ENCODE measurements at regions not wholly inside any gene's neighbourhood (a gene's known extent, or its start where the extent isn't known, plus 50 kb on each side); places are given as distances from the start of the nearest gene placed in this dataset.

DNA sequence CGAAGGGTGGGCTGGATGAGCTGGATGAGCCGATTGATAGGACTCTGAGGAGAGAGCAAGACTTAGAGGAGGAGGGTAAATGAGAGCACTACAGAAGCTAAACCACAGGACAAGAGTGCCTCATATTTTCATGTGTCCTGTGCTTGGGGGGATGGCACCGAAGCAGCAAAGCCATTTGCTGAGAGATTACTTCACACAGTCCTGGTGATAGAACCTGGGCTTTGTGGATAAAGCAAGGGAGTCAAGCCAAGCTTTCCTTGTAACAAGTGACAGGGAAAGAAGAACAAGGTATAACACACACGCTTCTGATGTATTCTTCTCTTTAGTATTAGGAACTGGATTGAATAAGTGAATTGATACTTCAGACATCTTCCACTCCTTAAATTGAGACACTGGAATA is 253.7 kb downstream of the ANKRD7 start:
- ChIA-PET POLR2A (no interaction called here), CTCF (no interaction called here)
- H3K4me3 ChIP-seq (ENCODE audit: low read depth, low read length): no peak overlapping the region
- TF ChIP-seq, protein P1, sequence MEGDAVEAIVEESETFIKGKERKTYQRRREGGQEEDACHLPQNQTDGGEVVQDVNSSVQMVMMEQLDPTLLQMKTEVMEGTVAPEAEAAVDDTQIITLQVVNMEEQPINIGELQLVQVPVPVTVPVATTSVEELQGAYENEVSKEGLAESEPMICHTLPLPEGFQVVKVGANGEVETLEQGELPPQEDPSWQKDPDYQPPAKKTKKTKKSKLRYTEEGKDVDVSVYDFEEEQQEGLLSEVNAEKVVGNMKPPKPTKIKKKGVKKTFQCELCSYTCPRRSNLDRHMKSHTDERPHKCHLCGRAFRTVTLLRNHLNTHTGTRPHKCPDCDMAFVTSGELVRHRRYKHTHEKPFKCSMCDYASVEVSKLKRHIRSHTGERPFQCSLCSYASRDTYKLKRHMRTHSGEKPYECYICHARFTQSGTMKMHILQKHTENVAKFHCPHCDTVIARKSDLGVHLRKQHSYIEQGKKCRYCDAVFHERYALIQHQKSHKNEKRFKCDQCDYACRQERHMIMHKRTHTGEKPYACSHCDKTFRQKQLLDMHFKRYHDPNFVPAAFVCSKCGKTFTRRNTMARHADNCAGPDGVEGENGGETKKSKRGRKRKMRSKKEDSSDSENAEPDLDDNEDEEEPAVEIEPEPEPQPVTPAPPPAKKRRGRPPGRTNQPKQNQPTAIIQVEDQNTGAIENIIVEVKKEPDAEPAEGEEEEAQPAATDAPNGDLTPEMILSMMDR (IDR thresholded peaks at IDR 0.05; ENCODE audit: low read depth, low read length): no peak
- DNase-seq (ENCODE audit: low read depth, low spot score): no peak
- no peaks in the 10 kb centered on the region for H3K27me3 ChIP-seq (ENCODE audit: control insufficient read depth, insufficient read depth, low read length)
- no peak overlapping the region for H3K27ac ChIP-seq (ENCODE audit: low read depth, low read length)
- H3K9me3 ChIP-seq (ENCODE audit: control insufficient read depth, insufficient read depth, low read length): peaks cover 4% of the 10 kb centered on the region; the same call in 1 of the 2 replicates

DNA sequence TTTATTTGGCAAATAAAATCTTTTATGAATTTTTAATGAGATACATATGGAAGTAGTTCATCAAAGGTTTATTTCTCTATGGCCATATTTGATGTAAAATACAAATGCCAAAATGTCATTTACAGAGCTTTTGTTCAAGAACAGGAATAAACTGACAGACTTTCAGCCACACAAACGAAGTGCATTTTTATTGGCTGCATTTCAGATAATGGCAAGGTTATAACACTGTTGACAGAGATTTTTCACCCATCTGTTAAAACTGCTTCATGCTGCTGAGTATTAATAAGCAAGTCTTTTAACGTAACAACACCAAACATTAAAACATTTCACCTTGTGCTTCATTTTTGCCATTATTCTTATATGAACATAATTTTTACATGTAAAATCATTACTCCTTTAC is 254.4 kb downstream of the ANKRD7 start:
- peaks cover 4% of the 10 kb centered on the region; the same call in 1 of the 2 replicates for H3K9me3 ChIP-seq (ENCODE audit: control insufficient read depth, insufficient read depth, low read length)
- no peak overlapping the region for H3K4me3 ChIP-seq (ENCODE audit: low read depth, low read length)
- TF ChIP-seq, protein P1 (IDR thresholded peaks at IDR 0.05; ENCODE audit: low read depth, low read length): no peak
- no peaks in the 10 kb centered on the region for H3K27me3 ChIP-seq (ENCODE audit: control insufficient read depth, insufficient read depth, low read length)
- no peak for DNase-seq (ENCODE audit: low read depth, low spot score)
- no peak overlapping the region for H3K27ac ChIP-seq (ENCODE audit: low read depth, low read length)
- POLR2A ChIA-PET: no interaction called here
- CTCF ChIA-PET: no interaction called here

DNA sequence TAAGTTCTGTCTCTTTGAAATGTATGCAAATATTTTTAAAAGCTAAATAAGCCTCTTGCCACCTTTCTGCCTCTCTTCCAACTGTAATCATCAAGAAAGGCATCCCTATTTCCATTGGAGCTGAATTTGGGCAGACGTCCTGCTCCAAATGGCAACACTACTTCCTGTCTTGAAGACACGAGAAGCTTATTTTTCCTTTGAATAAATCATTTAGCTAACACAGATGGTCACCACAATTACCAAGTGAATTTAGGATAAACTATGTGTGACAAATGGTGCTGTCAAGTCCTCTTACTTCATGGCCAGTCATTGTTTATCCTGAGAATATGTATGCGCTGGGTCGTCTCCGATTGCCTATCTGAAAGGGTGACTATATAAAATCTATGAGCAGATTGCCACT is 268.0 kb downstream of the ANKRD7 start:
- no peak for DNase-seq (ENCODE audit: low read depth, low spot score)
- CTCF ChIA-PET: no interaction called here
- Histone ChIP-seq H3K27ac (ENCODE audit: low read depth, low read length) (no peak overlapping the region), H3K9me3 (ENCODE audit: control insufficient read depth, insufficient read depth, low read length) (no peaks in the 10 kb centered on the region), H3K27me3 (ENCODE audit: control insufficient read depth, insufficient read depth, low read length) (no peaks in the 10 kb centered on the region), H3K4me3 (ENCODE audit: low read depth, low read length) (no peak overlapping the region)
- TF ChIP-seq, protein P1 (IDR thresholded peaks at IDR 0.05; ENCODE audit: low read depth, low read length): no peak
- POLR2A ChIA-PET: no interaction called here

DNA sequence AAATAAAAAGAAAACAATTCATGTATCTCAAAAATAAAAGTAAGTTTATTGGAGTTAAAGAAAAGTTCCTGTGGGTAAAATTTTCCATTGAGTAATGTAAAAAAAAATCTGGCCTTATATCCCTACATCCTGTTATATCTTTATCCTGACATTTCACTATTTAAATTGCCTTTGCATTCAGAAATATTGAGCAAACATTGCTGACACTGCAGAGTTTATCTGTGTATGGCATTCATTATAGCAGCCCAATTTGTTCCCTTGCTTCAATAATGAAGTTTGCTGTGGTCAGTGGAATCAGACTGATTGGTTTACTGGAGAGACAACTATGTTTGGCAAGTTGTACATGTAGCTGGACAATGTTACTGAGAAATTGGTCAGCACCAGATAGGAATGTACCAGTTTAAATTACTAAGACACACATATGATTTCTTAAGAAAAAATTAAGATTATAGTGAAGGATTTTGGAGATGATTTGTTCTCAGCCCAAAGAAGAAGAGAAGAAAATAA is 271.7 kb downstream of the ANKRD7 start:
- ChIA-PET CTCF (no interaction called here), POLR2A (no interaction called here)
- no peak for DNase-seq (ENCODE audit: low read depth, low spot score)
- no peak overlapping the region for H3K4me3 ChIP-seq (ENCODE audit: low read depth, low read length)
- H3K27me3 ChIP-seq (ENCODE audit: control insufficient read depth, insufficient read depth, low read length): no peaks in the 10 kb centered on the region
- no peaks in the 10 kb centered on the region for H3K9me3 ChIP-seq (ENCODE audit: control insufficient read depth, insufficient read depth, low read length)
- no peak overlapping the region for H3K27ac ChIP-seq (ENCODE audit: low read depth, low read length)
- TF ChIP-seq, protein P1 (IDR thresholded peaks at IDR 0.05; ENCODE audit: low read depth, low read length): no peak

DNA sequence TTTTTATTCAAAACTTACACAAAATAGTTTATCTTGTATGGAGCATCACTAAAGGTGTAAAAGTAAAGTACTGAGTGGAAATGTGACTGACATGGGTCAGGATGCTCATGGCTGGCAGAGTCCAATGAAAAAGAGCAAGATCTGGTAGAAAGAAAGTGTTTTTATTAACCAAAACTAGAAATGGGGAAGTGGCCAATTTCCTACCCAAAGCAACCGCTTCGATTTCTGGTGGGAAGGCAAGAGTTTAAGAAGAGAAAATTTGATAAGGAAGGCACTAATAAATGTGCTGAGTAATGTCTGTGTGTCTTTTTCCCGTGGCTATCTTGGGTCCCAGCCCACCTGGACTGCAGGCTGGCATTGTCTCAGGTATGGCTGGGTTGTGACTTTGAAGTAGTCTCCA is 277.7 kb downstream of the ANKRD7 start:
- no peak for DNase-seq (ENCODE audit: low read depth, low spot score)
- CTCF ChIA-PET: no interaction called here
- H3K27me3 ChIP-seq (ENCODE audit: control insufficient read depth, insufficient read depth, low read length): no peaks in the 10 kb centered on the region
- H3K4me3 ChIP-seq (ENCODE audit: low read depth, low read length): no peak overlapping the region
- POLR2A ChIA-PET: no interaction called here
- TF ChIP-seq, protein P1 (IDR thresholded peaks at IDR 0.05; ENCODE audit: low read depth, low read length): no peak
- no peaks in the 10 kb centered on the region for H3K9me3 ChIP-seq (ENCODE audit: control insufficient read depth, insufficient read depth, low read length)
- H3K27ac ChIP-seq (ENCODE audit: low read depth, low read length): no peak overlapping the region

Data from AG04450 (cell line).